ENCODE measurements at regions not wholly inside any gene's neighbourhood (a gene's known extent, or its start where the extent isn't known, plus 50 kb on each side); places are given as distances from the start of the nearest gene placed in this dataset.

DNA sequence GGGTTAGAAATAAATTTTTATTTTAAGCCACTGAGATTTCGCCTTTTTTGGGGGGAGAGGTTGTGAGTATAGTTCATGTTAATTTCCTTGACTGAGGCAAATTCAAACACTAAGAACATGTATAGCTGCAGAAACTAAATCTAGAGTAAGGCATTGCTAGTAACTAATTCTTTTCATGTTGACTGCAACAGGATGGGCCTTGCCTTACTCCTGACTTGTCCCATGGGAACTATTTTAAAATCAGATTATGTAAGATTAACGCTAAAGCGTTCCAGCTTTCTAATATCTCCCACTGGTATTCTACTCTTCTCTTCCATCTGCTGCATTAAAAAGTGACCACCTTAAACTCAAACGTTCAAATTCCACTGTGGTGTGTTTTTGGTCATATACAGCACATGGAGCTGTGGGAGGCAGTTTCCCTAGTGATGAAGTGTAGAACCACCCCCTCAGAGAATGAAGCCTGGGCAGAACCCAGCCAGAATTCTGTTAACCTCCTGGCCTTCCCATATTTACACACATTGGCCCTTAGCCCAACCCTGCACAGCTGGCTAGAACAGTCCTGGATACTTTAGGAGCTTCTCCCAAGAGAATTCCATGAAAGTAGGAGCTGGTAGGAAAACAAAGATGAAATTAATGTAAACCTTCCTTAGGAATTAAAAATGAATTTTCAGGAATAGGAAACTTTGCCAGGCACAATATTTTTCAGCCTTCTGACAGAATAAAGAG, 687.8 kb downstream of the SLC4A3 start:
- Histone ChIP-seq H3K4me1 (ENCODE audit: control insufficient read depth in 5 of 5, insufficient read depth in 5 of 5, low read length in 5 of 5) (peaks cover 0 to 20% (median 0%) of the 10 kb centered on the region in 5 donors), H3K27me3 (ENCODE audit: control insufficient read depth in 3 of 3, insufficient read depth in 3 of 3, low read length in 2 of 3) (no peaks in the 10 kb centered on the region), H3K9me3 (ENCODE audit: control insufficient read depth in 4 of 4, insufficient read depth in 3 of 4, low read length in 3 of 4) (no peaks in the 10 kb centered on the region), H3K36me3 (ENCODE audit: control insufficient read depth in 4 of 4, insufficient read depth in 4 of 4, low read length in 4 of 4) (no peaks in the 10 kb centered on the region), H3K4me3 (no peak overlapping the region), H3K27ac (ENCODE audit: low read depth in 1 of 2, low read length in 1 of 2) (no peak overlapping the region), H3K9ac (ENCODE audit: insufficient read depth in 1 of 2, low read length in 2 of 2) (no peak overlapping the region)
- ATAC-seq (ENCODE audit: insufficient read depth, low FRiP score) (no peak), DNase-seq (peak; percentile 58 to 74 (median 69))
- TF ChIP-seq, protein P1, sequence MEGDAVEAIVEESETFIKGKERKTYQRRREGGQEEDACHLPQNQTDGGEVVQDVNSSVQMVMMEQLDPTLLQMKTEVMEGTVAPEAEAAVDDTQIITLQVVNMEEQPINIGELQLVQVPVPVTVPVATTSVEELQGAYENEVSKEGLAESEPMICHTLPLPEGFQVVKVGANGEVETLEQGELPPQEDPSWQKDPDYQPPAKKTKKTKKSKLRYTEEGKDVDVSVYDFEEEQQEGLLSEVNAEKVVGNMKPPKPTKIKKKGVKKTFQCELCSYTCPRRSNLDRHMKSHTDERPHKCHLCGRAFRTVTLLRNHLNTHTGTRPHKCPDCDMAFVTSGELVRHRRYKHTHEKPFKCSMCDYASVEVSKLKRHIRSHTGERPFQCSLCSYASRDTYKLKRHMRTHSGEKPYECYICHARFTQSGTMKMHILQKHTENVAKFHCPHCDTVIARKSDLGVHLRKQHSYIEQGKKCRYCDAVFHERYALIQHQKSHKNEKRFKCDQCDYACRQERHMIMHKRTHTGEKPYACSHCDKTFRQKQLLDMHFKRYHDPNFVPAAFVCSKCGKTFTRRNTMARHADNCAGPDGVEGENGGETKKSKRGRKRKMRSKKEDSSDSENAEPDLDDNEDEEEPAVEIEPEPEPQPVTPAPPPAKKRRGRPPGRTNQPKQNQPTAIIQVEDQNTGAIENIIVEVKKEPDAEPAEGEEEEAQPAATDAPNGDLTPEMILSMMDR (IDR thresholded peaks at IDR 0.05; ENCODE audit: control extremely low read depth, extremely low read depth): no peak
- WGBS, 2 donors: 75 to 84% methylated on average over 4 of the region's 4 CpGs

GRCh38 chr2:220318037-220318436, 690.6 kb downstream of the SLC4A3 start:
- Histone ChIP-seq H3K4me3 (no peak overlapping the region), H3K9me3 (ENCODE audit: control insufficient read depth in 4 of 4, insufficient read depth in 3 of 4, low read length in 3 of 4) (no peaks in the 10 kb centered on the region), H3K27me3 (ENCODE audit: control insufficient read depth in 3 of 3, insufficient read depth in 3 of 3, low read length in 2 of 3) (no peaks in the 10 kb centered on the region), H3K27ac (ENCODE audit: low read depth in 1 of 2, low read length in 1 of 2) (no peak overlapping the region), H3K9ac (ENCODE audit: insufficient read depth in 1 of 2, low read length in 2 of 2) (no peak overlapping the region), H3K36me3 (ENCODE audit: control insufficient read depth in 4 of 4, insufficient read depth in 4 of 4, low read length in 4 of 4) (no peaks in the 10 kb centered on the region), H3K4me1 (ENCODE audit: control insufficient read depth in 5 of 5, insufficient read depth in 5 of 5, low read length in 5 of 5) (peaks cover 0 to 14% (median 0%) of the 10 kb centered on the region in 5 donors)
- 65 to 68% methylated on average over 2 of the region's 2 CpGs for WGBS, 2 donors
- no peak for DNase-seq
- no peak for ATAC-seq (ENCODE audit: insufficient read depth, low FRiP score)
- TF ChIP-seq, protein P1 (IDR thresholded peaks at IDR 0.05; ENCODE audit: control extremely low read depth, extremely low read depth): no peak

- WGBS, 2 donors: 23 to 25% methylated on average over 1 of the region's 1 CpG
- H3K4me1 ChIP-seq (ENCODE audit: control insufficient read depth in 5 of 5, insufficient read depth in 5 of 5, low read length in 5 of 5): peaks cover 0 to 14% (median 0%) of the 10 kb centered on the region in 5 donors
- H3K27ac ChIP-seq (ENCODE audit: low read depth in 1 of 2, low read length in 1 of 2): no peak overlapping the region
- no peaks in the 10 kb centered on the region for H3K27me3 ChIP-seq (ENCODE audit: control insufficient read depth in 3 of 3, insufficient read depth in 3 of 3, low read length in 2 of 3)
- no peak for DNase-seq
- TF ChIP-seq, protein P1 (IDR thresholded peaks at IDR 0.05; ENCODE audit: control extremely low read depth, extremely low read depth): no peak
- ATAC-seq (ENCODE audit: insufficient read depth, low FRiP score): no peak
- H3K4me3 ChIP-seq: no peak overlapping the region
- H3K36me3 ChIP-seq (ENCODE audit: control insufficient read depth in 4 of 4, insufficient read depth in 4 of 4, low read length in 4 of 4): no peaks in the 10 kb centered on the region
- H3K9me3 ChIP-seq (ENCODE audit: control insufficient read depth in 4 of 4, insufficient read depth in 3 of 4, low read length in 3 of 4): no peaks in the 10 kb centered on the region
- H3K9ac ChIP-seq (ENCODE audit: insufficient read depth in 1 of 2, low read length in 2 of 2): no peak overlapping the region
Measured at GRCh38 chr2:220318508-220318907, 691.1 kb downstream of the SLC4A3 start.

Measured in lung (tissue), 11 donors.